22Rv1 (cell line): ENCODE measurements at regions not wholly inside any gene's neighbourhood (a gene's known extent, or its start where the extent isn't known, plus 50 kb on each side); places are given as distances from the start of the nearest gene placed in this dataset.

Experiments used
- H3K27ac ChIP-seq: fragments of 450-650 bp; 2 replicates; pipeline ENCODE4 v1.5.1; 2017
- ZFX ChIP-seq: fragments of 450-650 bp; IDR thresholded peaks from 2 replicates; pipeline ENCODE4 v1.6.1; 2017; ENCODE audit warnings: antibody characterized with exemption, borderline replicate concordance
- TF ChIP-seq, protein P1 (sequence below): fragments of 450-650 bp; IDR thresholded peaks from 2 replicates; pipeline ENCODE4 v1.5.1; 2017; ENCODE audit warnings: mild to moderate bottlenecking

DNA sequence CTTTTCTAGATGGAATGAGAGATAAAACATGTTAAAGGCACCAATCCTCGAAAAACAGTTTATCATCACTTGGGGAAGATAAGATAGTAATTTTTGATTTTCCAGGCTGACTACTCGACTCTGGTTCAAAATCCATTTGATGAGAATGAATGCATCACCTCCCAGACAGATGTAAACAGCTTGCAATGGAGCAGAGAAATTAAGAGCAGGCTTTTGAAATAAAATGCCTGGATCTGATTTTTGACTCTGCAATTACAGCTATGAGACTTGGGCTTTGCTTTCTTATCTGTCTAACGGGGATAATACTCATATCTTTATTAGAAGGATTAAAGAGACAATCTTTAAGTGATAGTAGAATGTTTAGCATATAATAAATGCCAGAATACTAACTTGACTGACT lies 1148.9 kb downstream of the OLFM4 start:
- no peak overlapping the region for H3K27ac ChIP-seq
- TF ChIP-seq, protein P1, sequence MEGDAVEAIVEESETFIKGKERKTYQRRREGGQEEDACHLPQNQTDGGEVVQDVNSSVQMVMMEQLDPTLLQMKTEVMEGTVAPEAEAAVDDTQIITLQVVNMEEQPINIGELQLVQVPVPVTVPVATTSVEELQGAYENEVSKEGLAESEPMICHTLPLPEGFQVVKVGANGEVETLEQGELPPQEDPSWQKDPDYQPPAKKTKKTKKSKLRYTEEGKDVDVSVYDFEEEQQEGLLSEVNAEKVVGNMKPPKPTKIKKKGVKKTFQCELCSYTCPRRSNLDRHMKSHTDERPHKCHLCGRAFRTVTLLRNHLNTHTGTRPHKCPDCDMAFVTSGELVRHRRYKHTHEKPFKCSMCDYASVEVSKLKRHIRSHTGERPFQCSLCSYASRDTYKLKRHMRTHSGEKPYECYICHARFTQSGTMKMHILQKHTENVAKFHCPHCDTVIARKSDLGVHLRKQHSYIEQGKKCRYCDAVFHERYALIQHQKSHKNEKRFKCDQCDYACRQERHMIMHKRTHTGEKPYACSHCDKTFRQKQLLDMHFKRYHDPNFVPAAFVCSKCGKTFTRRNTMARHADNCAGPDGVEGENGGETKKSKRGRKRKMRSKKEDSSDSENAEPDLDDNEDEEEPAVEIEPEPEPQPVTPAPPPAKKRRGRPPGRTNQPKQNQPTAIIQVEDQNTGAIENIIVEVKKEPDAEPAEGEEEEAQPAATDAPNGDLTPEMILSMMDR: no peak
- no peak for TF ChIP-seq ZFX

GRCh38 chr13:54183166-54183565 lies 1154.6 kb downstream of the OLFM4 start:
- no peak for TF ChIP-seq ZFX
- TF ChIP-seq, protein P1: no peak
- no peak overlapping the region for H3K27ac ChIP-seq

- TF ChIP-seq, protein P1: no peak
- no peak for TF ChIP-seq ZFX
- H3K27ac ChIP-seq: no peak overlapping the region
Measured at GRCh38 chr13:54183728-54184127, 1155.1 kb downstream of the OLFM4 start.

GRCh38 chr13:54184576-54184975 lies 1156.0 kb downstream of the OLFM4 start:
- H3K27ac ChIP-seq: no peak overlapping the region
- TF ChIP-seq, protein P1: no peak
- no peak for TF ChIP-seq ZFX

GRCh38 chr13:54185101-54185500 lies 1156.5 kb downstream of the OLFM4 start:
- H3K27ac ChIP-seq: no peak overlapping the region

DNA sequence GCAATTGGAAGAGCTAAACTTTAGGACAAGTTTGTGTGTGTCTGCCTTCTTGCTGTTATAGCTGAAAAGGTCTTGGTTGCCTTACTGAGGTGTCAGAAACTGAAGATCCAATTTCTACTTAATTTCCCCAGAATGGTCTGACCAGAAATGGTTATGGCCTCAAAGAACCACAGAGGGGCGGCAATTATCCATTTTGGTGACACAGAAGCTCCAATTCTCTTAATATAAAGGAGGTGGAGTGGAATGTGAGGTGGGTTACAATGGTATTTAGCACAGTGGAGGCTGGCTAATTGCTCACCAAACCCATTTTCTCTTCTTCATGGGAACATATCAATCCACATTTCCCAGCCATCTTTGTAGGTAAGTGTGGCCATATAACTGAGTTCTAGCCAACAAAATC lies 1157.2 kb downstream of the OLFM4 start:
- no peak for TF ChIP-seq ZFX
- TF ChIP-seq, protein P1: peak; percentile 43
- no peak overlapping the region for H3K27ac ChIP-seq

More at GRCh38 chr13:54185101-54185500, 1156.5 kb downstream of the OLFM4 start:
- TF ChIP-seq, protein P1: no peak
- TF ChIP-seq ZFX: no peak

GRCh38 chr13:54187461-54187860 lies 1158.8 kb downstream of the OLFM4 start:
- TF ChIP-seq ZFX: no peak
- TF ChIP-seq, protein P1: no peak
- H3K27ac ChIP-seq: no peak overlapping the region
